ENCODE measurements at regions not wholly inside any gene's neighbourhood (a gene's known extent, or its start where the extent isn't known, plus 50 kb on each side); places are given as distances from the start of the nearest gene placed in this dataset.
A peak's percentile ranks its signal among the peaks of the same experiment; 100 is the strongest.

DNA sequence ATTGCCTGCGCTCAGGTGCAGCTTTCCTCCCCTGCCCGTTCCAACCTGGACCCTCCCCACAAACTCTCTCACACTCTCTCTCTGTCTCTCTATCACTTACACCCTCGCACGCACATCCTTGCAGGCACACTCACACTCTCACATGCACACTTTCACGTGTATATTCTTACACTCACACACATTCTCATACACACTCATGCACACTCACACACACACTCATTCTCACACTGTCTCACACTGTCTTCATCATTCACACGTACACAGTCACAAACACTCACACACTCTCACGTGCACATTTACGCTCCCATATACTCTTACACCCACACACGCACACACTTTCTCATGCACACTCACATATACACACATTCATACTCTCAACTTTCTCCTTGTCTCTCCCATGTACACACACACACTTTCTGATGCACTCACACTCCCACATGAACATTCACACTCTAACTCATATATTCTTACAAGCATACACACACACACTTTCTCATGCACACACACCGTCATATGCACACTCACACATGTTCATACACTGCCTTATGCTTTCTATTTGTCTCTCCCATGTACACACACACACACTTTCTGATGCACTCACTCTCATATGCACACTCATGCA, 229.3 kb downstream of the SNX18 start:
- CTCF ChIA-PET, result no interaction called here
- POLR2A ChIA-PET, result no interaction called here
- TF ChIP-seq CTCF (IDR thresholded peaks at IDR 0.05; ENCODE audit: insufficient read depth, low read length, missing control alignments), result no peak
- DNase-seq (ENCODE audit: low read depth, low spot score), result no peak
- no peak overlapping the region for H3K4me3 ChIP-seq (ENCODE audit: low read depth, low read length)

DNA sequence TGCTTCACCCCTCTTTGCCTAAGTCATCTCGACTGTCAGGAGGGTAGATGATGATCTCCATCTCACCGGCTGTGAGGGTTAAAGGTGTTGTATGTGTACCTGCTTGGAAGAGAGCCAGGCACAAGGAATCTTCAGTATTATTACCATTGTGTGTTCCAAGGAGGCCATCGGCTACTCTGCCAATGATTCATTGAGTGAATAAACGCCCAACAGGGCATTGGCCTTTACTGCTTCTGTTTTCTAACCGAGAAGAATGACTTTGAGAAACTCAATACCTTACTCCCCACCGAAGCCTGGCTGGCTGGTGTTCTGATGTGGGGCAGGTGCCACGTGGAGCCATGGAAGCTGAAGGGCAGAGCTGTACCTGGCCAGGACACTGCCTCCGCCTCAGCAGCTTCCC, 228.8 kb downstream of the SNX18 start:
- POLR2A ChIA-PET, result no interaction called here
- DNase-seq (ENCODE audit: low read depth, low spot score), result no peak
- H3K4me3 ChIP-seq (ENCODE audit: low read depth, low read length), result no peak overlapping the region
- TF ChIP-seq CTCF (IDR thresholded peaks at IDR 0.05; ENCODE audit: insufficient read depth, low read length, missing control alignments), result no peak
- CTCF ChIA-PET, result no interaction called here

GRCh38 chr5:54745599-54745998, 228.0 kb downstream of the SNX18 start:
- ChIA-PET CTCF (interaction anchor here (1.3 kb wide), 1 partner anchor 13 kb away, joined by 5 read pairs; no protein-coding TSS in a partner anchor), POLR2A (no interaction called here)
- no peak for DNase-seq (ENCODE audit: low read depth, low spot score)
- no peak for TF ChIP-seq CTCF (IDR thresholded peaks at IDR 0.05; ENCODE audit: insufficient read depth, low read length, missing control alignments)
- H3K4me3 ChIP-seq (ENCODE audit: low read depth, low read length), result no peak overlapping the region

DNA sequence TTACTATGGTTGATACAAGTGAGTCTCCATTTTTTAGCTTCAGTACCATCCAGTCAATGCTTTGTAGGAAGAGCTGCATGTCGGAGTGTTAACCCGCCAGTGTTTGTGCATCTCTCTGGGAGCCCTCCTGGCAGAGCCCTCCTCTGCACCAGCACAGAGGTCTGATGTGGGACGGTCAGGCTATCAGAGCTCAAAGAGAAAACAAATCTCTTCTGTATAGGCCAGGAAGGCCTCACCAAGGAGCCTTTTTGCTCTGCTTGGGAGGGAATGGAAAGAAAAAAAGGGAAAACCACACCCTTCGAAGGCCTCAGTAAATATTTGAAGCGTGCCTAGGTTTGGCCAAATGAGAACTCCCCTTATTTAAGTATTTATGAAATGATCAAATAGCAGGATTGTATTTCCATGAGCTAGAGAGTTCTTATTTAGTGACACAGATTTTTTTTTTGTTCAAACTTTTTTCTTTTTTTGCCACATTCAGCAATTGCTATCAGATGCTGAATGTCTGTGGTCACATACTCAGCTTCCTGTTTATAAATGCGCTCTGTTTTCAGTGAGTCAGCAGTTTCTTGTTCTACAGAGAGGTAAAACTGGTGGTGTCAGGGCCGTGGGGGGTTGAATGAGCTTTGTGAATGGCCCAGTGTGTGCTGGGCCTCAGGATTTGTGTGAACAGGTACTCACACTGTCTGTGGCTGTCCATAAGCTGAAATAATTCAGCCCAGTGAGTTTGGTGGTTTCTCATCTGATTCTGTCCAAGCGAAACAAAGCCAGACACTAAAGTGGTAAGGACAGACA, 226.6 kb downstream of the SNX18 start:
- ChIA-PET POLR2A (interaction anchor here (1.2 to 1.5 kb wide), 2 partner anchors 14 to 16 kb away, joined by 3 to 5 read pairs; no protein-coding TSS in a partner anchor), CTCF (interaction anchor here (0.7 to 3.4 kb wide), 9 partner anchors 9 to 227 kb away, joined by 3 to 22 read pairs (median 4); partner anchors contain the start of gene SNX18)
- TF ChIP-seq CTCF (IDR thresholded peaks at IDR 0.05; ENCODE audit: insufficient read depth, low read length, missing control alignments), result no peak
- no peak overlapping the region for H3K4me3 ChIP-seq (ENCODE audit: low read depth, low read length)
- peak; percentile 92 for DNase-seq (ENCODE audit: low read depth, low spot score)

DNA sequence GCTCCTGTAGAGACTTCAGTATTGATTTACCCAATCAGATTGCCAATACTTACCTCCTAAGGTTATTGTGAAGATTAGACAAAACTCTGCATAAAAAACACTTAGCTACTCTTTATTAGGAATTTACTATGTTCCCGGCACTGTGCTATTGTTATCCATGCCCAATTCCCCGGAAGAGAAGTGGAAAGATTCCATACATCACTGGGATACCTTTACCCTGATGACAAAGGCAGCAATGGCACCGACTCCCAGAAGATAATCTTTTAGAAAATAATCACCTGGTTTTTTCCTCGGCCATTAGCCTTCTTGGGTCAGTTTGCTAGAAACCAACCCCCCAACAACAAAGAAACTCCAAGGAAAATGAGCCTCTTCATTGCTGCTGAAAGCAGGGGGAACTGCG, 226.0 kb downstream of the SNX18 start:
- ChIA-PET CTCF (interaction anchor here (0.7 to 3.4 kb wide), 8 partner anchors 8 to 254 kb away, joined by 3 to 22 read pairs (median 4); partner anchors contain the start of gene SNX18), POLR2A (interaction anchor here (1.2 to 1.5 kb wide), 2 partner anchors 14 to 17 kb away, joined by 3 to 5 read pairs; no protein-coding TSS in a partner anchor)
- DNase-seq (ENCODE audit: low read depth, low spot score), result no peak
- no peak for TF ChIP-seq CTCF (IDR thresholded peaks at IDR 0.05; ENCODE audit: insufficient read depth, low read length, missing control alignments)
- H3K4me3 ChIP-seq (ENCODE audit: low read depth, low read length), result no peak overlapping the region

- DNase-seq (ENCODE audit: low read depth, low spot score), result no peak
- CTCF ChIA-PET, result interaction anchor here (1.1 to 3.4 kb wide), 5 partner anchors 9 to 225 kb away, joined by 3 to 22 read pairs (median 8); partner anchors contain the start of gene SNX18
Observed at GRCh38 chr5:54742417-54742891, 224.9 kb downstream of the SNX18 start.

More at GRCh38 chr5:54742417-54742891, 224.9 kb downstream of the SNX18 start:
- TF ChIP-seq CTCF (IDR thresholded peaks at IDR 0.05; ENCODE audit: insufficient read depth, low read length, missing control alignments), result peak; percentile 9
- no peak overlapping the region for H3K4me3 ChIP-seq (ENCODE audit: low read depth, low read length)
- POLR2A ChIA-PET, result no interaction called here
